ENCODE measurements at regions not wholly inside any gene's neighbourhood (a gene's known extent, or its start where the extent isn't known, plus 50 kb on each side); places are given as distances from the start of the nearest gene placed in this dataset.

- no peaks in the 10 kb centered on the region for H3K23me2 ChIP-seq (ENCODE audit: low read depth, low read length)
- H2BK20ac ChIP-seq (ENCODE audit: low read length): peak overlapping the region; percentile 63; the same call in 1 of the 2 replicates
- POLR2A ChIA-PET (ENCODE audit: partially characterized antibody): interaction anchor here (0.7 kb wide), 2 partner anchors 141 to 693 kb away, joined by 3 read pairs; no protein-coding TSS in a partner anchor
- H3K79me1 ChIP-seq (ENCODE audit: low read depth, low read length): no peaks in the 10 kb centered on the region
- H3K9ac ChIP-seq (replicated peaks in 1 of 4; ENCODE audit: extremely low read depth in 1 of 4, low read depth in 3 of 4, low read length in 3 of 4): no peak overlapping the region
- WGBS, 2 experiments (ENCODE audit: extremely low coverage in 1 of 2, insufficient coverage in 1 of 2, insufficient read length in 1 of 2, insufficient replicate concordance in 2 of 2, low coverage in 1 of 2, low lambda C conversion rate in 2 of 2, missing lambda C conversion rate in 1 of 2): 85% methylated on average over 5 of the region's 5 CpGs; no CpG with 5 or more reads in 1 of the 2 experiments
- no peak overlapping the region for H2BK5ac ChIP-seq (ENCODE audit: low read depth, low read length)
- no peaks in the 10 kb centered on the region for H3K9me3 ChIP-seq (ENCODE audit: insufficient read depth in 2 of 2, low read depth in 1 of 2, low read length in 1 of 2)
- H2BK12ac ChIP-seq (ENCODE audit: low read depth, low read length): 0 out of 2 replicates have a peak overlapping the region, but pooled peaks have one; percentile 2
- no peaks in the 10 kb centered on the region for H3K36me3 ChIP-seq (ENCODE audit: control insufficient read depth in 2 of 4, insufficient read depth in 4 of 4, low read length in 3 of 4)
- DNase-seq (ENCODE audit: low read depth in 1 of 2, low spot score in 2 of 2) (no peak), FAIRE-seq (no peak)
- no peak overlapping the region for H3K4me2 ChIP-seq (ENCODE audit: insufficient read depth in 1 of 2, low read depth in 2 of 2, low read length in 2 of 2)
- H2AK5ac ChIP-seq (ENCODE audit: low read depth, low read length): no peak overlapping the region
- H3K14ac ChIP-seq (ENCODE audit: insufficient read length): no peak overlapping the region
- H2BK15ac ChIP-seq (ENCODE audit: low read length): no peak overlapping the region
- H2BK120ac ChIP-seq (replicated peaks; ENCODE audit: low read depth, low read length): no peak overlapping the region
- H3K18ac ChIP-seq (ENCODE audit: extremely low read depth, low read length): no peak overlapping the region
- H3K4me1 ChIP-seq (replicated peaks in 1 of 4; ENCODE audit: control insufficient read depth in 3 of 4, insufficient read depth in 4 of 4, low read length in 3 of 4): peaks cover 0 to 7% (median 2%) of the 10 kb centered on the region in 4 experiments; a peak in 3 of 7 replicates
- no peak overlapping the region for H3K23ac ChIP-seq (ENCODE audit: insufficient read length)
- no peak overlapping the region for H3K4me3 ChIP-seq (ENCODE audit: extremely low read depth in 1 of 4, insufficient read depth in 2 of 4, low read depth in 3 of 4, low read length in 4 of 4)
- H4K8ac ChIP-seq (ENCODE audit: extremely low read depth, insufficient read depth, low read length): no peak overlapping the region
- no peak overlapping the region for H3K56ac ChIP-seq (replicated peaks; ENCODE audit: insufficient read length, low read depth, low read length)
- CTCF ChIA-PET (ENCODE audit: partially characterized antibody): interaction anchor here (0.6 to 5.5 kb wide), 38 partner anchors 10 to 715 kb away, joined by 3 to 47 read pairs (median 4); partner anchors contain the start of gene MYCN
- 0 out of 2 replicates have a peak, but pooled peaks have one; percentile 13 for TF ChIP-seq YY1 (IDR thresholded peaks at IDR 0.05; ENCODE audit: low read depth, low read length)
- TF ChIP-seq SIRT6 (IDR thresholded peaks at IDR 0.05; ENCODE audit: low read length): no peak
- no peak for TF ChIP-seq NANOG (IDR thresholded peaks at IDR 0.05; ENCODE audit: insufficient read depth, low read depth, low read length, poor library complexity, severe bottlenecking)
- TF ChIP-seq JUN (IDR thresholded peaks at IDR 0.05; ENCODE audit: low read depth, low read length): no peak
- TF ChIP-seq CREB1 (IDR thresholded peaks at IDR 0.05): 0 out of 2 replicates have a peak, but pooled peaks have one; percentile 2
- TF ChIP-seq, protein P1, sequence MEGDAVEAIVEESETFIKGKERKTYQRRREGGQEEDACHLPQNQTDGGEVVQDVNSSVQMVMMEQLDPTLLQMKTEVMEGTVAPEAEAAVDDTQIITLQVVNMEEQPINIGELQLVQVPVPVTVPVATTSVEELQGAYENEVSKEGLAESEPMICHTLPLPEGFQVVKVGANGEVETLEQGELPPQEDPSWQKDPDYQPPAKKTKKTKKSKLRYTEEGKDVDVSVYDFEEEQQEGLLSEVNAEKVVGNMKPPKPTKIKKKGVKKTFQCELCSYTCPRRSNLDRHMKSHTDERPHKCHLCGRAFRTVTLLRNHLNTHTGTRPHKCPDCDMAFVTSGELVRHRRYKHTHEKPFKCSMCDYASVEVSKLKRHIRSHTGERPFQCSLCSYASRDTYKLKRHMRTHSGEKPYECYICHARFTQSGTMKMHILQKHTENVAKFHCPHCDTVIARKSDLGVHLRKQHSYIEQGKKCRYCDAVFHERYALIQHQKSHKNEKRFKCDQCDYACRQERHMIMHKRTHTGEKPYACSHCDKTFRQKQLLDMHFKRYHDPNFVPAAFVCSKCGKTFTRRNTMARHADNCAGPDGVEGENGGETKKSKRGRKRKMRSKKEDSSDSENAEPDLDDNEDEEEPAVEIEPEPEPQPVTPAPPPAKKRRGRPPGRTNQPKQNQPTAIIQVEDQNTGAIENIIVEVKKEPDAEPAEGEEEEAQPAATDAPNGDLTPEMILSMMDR (IDR thresholded peaks at IDR 0.05; ENCODE audit: control extremely low read depth in 1 of 3, insufficient read depth in 1 of 3, low read depth in 1 of 3, low read length in 3 of 3): peak in 2 of 3 experiments; percentile 16 to 41; a peak in 1 of 4 replicates
- TF ChIP-seq SIN3A (conservative IDR thresholded peaks at IDR 0.05 in 1 of 2, IDR thresholded peaks at IDR 0.05 in 1 of 2; ENCODE audit: low read depth in 1 of 2, low read length in 2 of 2): no peak
- peak; percentile 78 for TF ChIP-seq KDM1A (IDR thresholded peaks at IDR 0.05; ENCODE audit: borderline replicate concordance, low read length)
- H3K79me2 ChIP-seq (ENCODE audit: control insufficient read depth in 1 of 2, insufficient read depth in 2 of 2, low read length in 2 of 2): no peaks in the 10 kb centered on the region
- no peaks in the 10 kb centered on the region for H4K20me1 ChIP-seq (replicated peaks in 1 of 2; ENCODE audit: control insufficient read depth in 1 of 2, insufficient read depth in 2 of 2, low read length in 2 of 2)
- no peak overlapping the region for H3K4ac ChIP-seq (replicated peaks; ENCODE audit: insufficient read length, low read depth, low read length)
- no peak overlapping the region for H2AFZ ChIP-seq (ENCODE audit: low read length)
- H3K27ac ChIP-seq (ENCODE audit: low read depth, low read length): no peak overlapping the region
- H4K5ac ChIP-seq (ENCODE audit: insufficient read length, low read depth, low read length): no peak overlapping the region
- H3K27me3 ChIP-seq (replicated peaks in 1 of 4; ENCODE audit: control insufficient read depth in 3 of 4, extremely low read depth in 1 of 4, insufficient read depth in 3 of 4, low read length in 3 of 4): no peaks in the 10 kb centered on the region
- H4K91ac ChIP-seq (replicated peaks; ENCODE audit: insufficient read length, low read length): no peak overlapping the region
Observed at GRCh38 chr2:15797939-15798281, 142.4 kb upstream of the MYCN start.
